Activated CD4-positive, alpha-beta T cell treated with anti-CD3 and anti-CD28 coated beads, Interleukin-2, amount 10 ng/mL, durations not matched to agents 7 days and 5 days (primary cell): ENCODE measurements at regions not wholly inside any gene's neighbourhood (a gene's known extent, or its start where the extent isn't known, plus 50 kb on each side); places are given as distances from the start of the nearest gene placed in this dataset.

Experiments used
- CTCF ChIA-PET: fragments of 350-600 bp; sonication (Branson Sonifier 250); formaldehyde crosslinking; loops from one replicate; lab custom pipeline; 2021; ENCODE audit warnings: antibody characterized with exemption; lab: Charles Lee
- POLR2A ChIA-PET: fragments of 350-600 bp; sonication (Branson Sonifier 250); formaldehyde crosslinking; loops from one replicate; lab custom pipeline; 2021; ENCODE audit warnings: antibody characterized with exemption; lab: Charles Lee
- DNase-seq: peaks from one replicate; pipeline ENCODE4 v3.0.0-alpha.2; 2020
- H3K27ac Mint-ChIP-seq: one replicate; pipeline ENCODE4 v1.8.0; 2021; ENCODE audit warnings: mild to moderate bottlenecking, moderate library complexity, mixed read lengths
- H3K27me3 Mint-ChIP-seq: one replicate; pipeline ENCODE4 v1.8.0; 2021; ENCODE audit warnings: mixed read lengths
- H3K36me3 Mint-ChIP-seq: one replicate; pipeline ENCODE4 v1.8.0; 2021; ENCODE audit warnings: low read depth, mixed read lengths
- H3K4me1 Mint-ChIP-seq: one replicate; pipeline ENCODE4 v1.8.0; 2021; ENCODE audit warnings: mixed read lengths
- H3K4me3 Mint-ChIP-seq: one replicate; pipeline ENCODE4 v1.8.0; 2021; ENCODE audit warnings: mild to moderate bottlenecking, moderate library complexity, mixed read lengths
- H3K9me3 Mint-ChIP-seq: one replicate; pipeline ENCODE4 v1.8.0; 2021; ENCODE audit warnings: mixed read lengths

- POLR2A ChIA-PET: no interaction called here
- Mint-ChIP-seq H3K9me3 (peaks cover 3% of the 10 kb centered on the region), H3K27me3 (no peaks in the 10 kb centered on the region), H3K27ac (no peak overlapping the region), H3K36me3 (no peaks in the 10 kb centered on the region), H3K4me1 (no peaks in the 10 kb centered on the region), H3K4me3 (no peak overlapping the region)
- no peak for DNase-seq
- CTCF ChIA-PET: no interaction called here
Observed at GRCh38 chrX:143115466-143115865, 89.7 kb downstream of the SPANXN4 start.

- Mint-ChIP-seq H3K36me3 (no peaks in the 10 kb centered on the region), H3K4me3 (no peak overlapping the region), H3K4me1 (no peaks in the 10 kb centered on the region), H3K27me3 (no peaks in the 10 kb centered on the region), H3K9me3 (no peaks in the 10 kb centered on the region), H3K27ac (no peak overlapping the region)
- ChIA-PET CTCF (no interaction called here), POLR2A (no interaction called here)
- no peak for DNase-seq
Observed at GRCh38 chrX:143095816-143096215, 70.1 kb downstream of the SPANXN4 start.

GRCh38 chrX:143095321-143095720 is 69.6 kb downstream of the SPANXN4 start:
- Mint-ChIP-seq H3K9me3 (no peaks in the 10 kb centered on the region), H3K4me1 (no peaks in the 10 kb centered on the region), H3K27ac (no peak overlapping the region), H3K4me3 (no peak overlapping the region), H3K36me3 (no peaks in the 10 kb centered on the region), H3K27me3 (no peaks in the 10 kb centered on the region)
- ChIA-PET POLR2A (no interaction called here), CTCF (no interaction called here)
- DNase-seq: no peak

- H3K4me3 Mint-ChIP-seq: no peak overlapping the region
- no peaks in the 10 kb centered on the region for H3K9me3 Mint-ChIP-seq
- POLR2A ChIA-PET: no interaction called here
- no peaks in the 10 kb centered on the region for H3K4me1 Mint-ChIP-seq
- no peaks in the 10 kb centered on the region for H3K36me3 Mint-ChIP-seq
- no peaks in the 10 kb centered on the region for H3K27me3 Mint-ChIP-seq
- H3K27ac Mint-ChIP-seq: no peak overlapping the region
- CTCF ChIA-PET: no interaction called here
- no peak for DNase-seq
Observed at GRCh38 chrX:143094417-143095023, 68.8 kb downstream of the SPANXN4 start.
